HG03575 (cell line): ENCODE measurements at regions not wholly inside any gene's neighbourhood (a gene's known extent, or its start where the extent isn't known, plus 50 kb on each side); places are given as distances from the start of the nearest gene placed in this dataset.

Experiments
- ATAC-seq: cut with Tn5 transposase; IDR thresholded peaks from one replicate; pipeline ENCODE4 v1.9.1; 2021; ENCODE audit not compliant: unreplicated experiment, insufficient number of reproducible peaks, low FRiP score; ENCODE audit errors: extremely low read depth

DNA sequence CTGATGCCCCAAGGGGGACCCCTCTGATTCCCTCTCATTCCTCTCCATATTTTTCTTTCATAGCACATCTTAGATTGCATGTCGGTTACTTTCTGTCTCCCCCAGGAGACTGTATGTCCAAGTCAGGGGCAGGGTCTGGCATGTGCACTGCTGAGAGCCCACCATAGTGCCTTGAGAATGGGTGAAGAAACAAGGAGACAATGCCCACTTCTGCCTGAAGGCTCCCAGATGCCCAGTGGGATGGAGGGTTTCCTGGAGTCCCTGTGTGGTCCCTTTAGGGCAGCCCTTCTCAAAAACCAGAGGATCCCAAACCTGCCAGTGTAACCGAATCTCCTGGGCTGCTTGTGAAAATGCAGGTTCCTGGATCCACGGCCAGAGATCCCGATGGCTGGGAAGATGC lies 126.5 kb upstream of the LARP1 start:
- no peak for ATAC-seq

DNA sequence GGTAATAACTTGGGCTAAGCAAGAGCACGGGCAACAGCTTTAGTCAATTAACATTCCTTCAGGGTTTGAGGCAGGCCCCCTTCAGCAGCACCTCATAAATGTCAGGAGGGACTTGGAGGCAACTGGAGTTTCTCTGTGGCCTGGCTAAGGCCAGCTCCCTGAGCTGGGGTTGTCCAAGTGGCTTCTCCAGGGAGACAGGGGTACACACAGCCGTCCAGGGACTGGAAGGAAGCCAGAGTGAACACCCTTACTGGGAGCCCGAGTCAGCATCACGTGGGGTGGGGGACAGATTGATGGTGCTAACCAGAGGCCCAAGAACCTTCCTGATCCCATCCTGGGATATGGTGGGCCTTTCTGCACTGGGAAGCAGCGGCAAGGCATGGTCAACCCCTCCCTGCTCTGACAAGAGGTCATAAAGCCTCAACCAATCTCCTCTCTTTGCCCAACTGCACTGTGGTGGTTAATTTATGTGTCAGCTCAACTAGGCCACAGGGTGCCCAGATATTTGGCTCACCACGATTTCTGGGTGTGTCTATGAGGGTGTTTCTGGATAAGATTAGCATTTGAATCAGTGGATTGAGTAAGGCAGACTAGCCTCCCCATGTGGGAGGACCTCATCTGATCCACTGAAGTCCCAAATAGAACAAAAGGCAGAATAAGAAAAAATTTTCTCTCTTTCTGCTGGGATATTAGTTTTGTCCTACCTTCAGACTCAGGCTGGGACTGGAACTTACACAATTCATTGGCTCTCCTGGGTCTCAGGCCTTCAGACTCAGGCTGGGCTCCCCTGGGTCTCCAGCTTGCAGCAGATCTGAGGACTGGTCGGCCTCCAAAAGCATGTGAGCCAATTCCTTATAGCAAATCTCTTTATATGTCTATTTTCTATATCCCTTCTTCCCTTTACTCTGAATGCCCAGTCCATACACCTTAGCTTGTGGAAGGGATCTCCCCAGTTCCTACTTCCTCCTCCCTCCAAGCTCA lies 127.2 kb upstream of the LARP1 start:
- ATAC-seq = no peak

DNA sequence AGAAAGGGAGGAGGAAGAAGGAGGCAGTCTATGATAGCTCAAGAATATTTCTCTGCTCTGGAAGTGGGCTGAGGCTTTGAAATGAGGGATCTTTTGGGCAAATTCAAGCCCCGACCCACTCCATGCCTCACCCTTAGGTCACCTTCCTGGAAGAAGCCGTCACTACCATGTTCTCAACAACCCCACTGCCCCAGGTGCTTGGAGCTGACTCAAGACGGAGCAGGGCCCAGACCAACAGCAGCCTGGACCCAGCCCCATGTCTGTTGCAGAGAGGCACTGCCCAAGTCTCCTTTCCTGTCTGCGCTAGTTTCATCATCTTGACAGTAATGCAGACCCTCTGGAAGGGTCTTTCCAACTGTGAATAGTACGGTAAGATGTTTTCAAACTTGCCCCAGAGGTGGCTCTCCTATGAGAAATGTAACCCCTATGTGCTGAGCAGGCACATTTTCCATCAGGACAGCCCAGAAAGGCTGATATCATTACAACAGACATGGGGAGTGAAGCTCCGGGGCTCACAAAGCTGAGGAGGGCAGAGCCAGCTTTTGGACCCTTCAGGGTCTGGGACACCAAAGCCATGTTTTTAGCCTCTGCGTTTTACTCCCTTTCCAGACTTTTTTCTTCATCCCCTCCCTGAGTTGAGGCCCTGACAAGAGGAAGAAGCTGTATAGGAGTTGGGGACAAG lies 128.2 kb upstream of the LARP1 start:
- no peak for ATAC-seq

DNA sequence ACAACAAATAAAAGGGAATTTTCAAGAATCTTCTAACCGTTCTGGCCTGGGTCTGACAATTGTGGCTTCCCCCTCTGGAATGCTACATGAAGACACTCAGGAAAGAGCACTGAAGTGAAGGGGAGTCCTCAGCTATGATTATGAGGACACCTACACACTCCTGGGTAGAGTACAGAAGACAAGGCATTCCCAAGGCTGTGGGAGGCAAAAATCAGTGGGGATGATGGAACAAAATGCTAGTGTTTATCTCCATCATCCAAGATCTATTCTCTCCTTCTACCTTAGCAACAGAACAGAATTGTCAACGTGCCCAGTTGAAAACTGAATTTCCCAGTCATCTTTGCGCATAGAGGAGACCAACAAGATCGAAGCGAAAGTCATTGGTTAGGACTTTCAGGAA lies 130.1 kb upstream of the LARP1 start:
- no peak for ATAC-seq

DNA sequence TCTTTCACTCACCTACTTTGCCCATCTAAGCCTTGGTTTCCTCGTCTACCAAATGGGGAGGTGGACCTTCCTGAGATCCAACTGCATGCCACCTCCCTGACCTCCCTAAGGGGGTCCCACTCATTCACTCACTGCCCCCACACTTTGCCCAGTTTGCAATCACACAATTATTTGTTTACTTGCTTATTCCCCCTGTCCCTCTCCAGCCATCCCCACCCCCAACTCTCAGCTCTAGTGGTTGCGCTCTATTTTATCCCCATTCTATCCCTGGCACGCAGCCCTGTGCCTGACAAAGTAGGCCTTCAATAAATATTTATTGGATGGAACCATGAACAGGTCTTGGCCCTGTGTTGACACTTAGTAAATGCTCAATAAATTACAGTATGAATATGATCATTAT lies 130.8 kb upstream of the LARP1 start:
- no peak for ATAC-seq

GRCh38 chr5:154620411-154620810 lies 134.8 kb upstream of the LARP1 start:
- ATAC-seq = no peak

- ATAC-seq = no peak
Measured at GRCh38 chr5:154618696-154619095, 136.5 kb upstream of the LARP1 start.

DNA sequence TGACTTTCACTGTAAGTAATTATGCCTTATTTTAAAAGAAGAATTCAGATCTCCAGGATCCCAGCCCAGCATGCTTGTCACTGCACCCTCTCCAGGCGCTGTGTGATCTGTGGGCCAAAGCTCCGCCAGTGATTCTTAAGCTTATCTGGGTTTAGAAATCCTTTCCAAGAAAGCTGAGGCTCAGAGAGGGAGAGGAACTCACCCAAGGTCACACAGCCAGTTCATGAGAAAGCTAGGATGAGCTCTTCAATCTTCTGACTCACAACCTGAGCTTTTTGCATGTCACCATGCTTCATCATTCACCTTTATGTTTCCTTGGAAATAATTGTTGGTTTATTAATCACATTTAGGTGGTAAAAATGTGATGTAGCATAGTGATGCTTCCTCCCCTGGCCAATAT lies 136.6 kb upstream of the HAND1 start:
- ATAC-seq = no peak

DNA sequence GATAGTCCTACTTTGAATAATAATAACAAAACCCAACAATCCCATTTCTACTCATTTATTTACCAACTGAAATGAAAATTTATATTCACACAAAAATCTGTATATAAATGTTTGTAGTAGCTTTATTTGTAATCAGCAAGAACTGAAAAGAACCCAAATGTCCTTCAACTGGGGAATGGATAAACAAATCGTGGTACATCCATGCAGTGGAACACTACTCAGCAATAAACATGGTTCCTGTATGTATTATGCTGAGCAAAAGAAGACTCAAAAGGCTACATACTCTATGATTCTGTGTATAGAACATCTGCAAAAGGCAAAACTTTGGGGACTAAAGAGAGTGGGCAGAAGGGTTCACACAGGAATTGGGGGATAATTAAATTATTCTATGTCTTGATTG lies 136.1 kb upstream of the HAND1 start:
- no peak for ATAC-seq

GRCh38 chr5:154612666-154613065 lies 134.6 kb upstream of the HAND1 start:
- no peak for ATAC-seq

- no peak for ATAC-seq
Measured at GRCh38 chr5:154611341-154611767, 133.3 kb upstream of the HAND1 start.

- peak; percentile 78 for ATAC-seq
Measured at GRCh38 chr5:154610321-154611154, 132.5 kb upstream of the HAND1 start.

DNA sequence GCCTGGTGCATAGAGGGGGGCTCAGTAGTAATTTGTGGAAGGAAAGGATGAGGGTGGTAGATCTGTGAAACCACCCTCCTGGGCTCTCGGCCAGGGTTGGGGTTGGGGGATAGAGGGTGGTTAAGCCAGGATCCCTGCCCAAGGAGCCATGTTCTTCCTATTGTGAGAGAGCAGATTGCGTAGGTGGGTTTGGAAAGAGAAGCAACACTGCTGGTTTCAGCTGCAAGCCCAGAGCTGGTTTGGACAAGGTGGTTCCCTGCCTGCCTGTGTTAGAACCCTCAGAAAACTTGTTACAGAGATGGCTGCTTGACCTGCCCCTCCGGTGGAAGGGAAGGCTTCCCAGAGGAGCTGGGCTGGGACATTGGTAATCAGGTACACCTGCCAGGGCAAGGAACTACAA lies 131.2 kb upstream of the HAND1 start:
- no peak for ATAC-seq

DNA sequence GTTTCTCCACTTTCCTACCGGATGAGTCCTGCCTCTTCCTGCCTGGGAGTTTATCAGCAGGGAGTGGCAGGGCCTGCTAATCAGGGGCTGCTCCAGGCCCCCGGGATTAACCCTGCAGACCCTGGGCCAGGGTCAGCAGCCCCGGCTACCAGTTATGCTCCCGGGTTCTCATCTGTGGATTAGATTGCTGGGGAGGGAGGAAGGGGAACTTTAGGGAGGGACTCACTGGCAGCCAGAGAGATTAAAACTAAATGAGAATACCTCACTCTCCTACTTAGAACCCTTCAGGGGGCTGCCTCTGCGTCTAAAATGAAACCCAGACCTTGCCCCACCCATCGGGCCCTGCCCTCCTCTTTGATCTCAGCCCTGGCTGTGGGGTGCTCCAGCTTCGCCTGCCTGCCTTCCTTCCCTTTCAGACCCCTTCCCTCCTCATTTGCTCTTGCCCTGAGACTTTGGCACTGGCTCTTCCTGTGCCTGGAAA lies 130.5 kb upstream of the HAND1 start:
- ATAC-seq = no peak

GRCh38 chr5:154607746-154608145 lies 129.7 kb upstream of the HAND1 start:
- no peak for ATAC-seq

DNA sequence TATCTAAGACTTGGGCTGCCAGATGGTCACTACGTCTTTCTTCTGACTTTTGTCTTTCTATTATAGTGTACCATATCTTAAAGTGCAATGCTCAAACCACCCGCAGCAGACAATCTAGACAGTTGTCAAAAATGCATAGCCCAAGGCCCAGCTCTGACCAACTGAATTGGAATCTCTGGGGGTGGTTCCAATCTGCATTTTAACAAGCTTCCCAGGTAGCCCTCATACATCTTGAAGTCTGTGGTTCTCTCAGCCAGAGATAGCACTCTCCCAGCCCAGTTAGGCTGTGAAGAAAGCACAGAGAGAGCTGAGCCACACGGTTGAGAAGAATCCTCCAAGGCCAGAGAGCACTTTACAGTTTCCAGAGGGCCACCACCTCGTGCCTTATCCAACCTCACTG lies 128.2 kb upstream of the HAND1 start:
- ATAC-seq = no peak

DNA sequence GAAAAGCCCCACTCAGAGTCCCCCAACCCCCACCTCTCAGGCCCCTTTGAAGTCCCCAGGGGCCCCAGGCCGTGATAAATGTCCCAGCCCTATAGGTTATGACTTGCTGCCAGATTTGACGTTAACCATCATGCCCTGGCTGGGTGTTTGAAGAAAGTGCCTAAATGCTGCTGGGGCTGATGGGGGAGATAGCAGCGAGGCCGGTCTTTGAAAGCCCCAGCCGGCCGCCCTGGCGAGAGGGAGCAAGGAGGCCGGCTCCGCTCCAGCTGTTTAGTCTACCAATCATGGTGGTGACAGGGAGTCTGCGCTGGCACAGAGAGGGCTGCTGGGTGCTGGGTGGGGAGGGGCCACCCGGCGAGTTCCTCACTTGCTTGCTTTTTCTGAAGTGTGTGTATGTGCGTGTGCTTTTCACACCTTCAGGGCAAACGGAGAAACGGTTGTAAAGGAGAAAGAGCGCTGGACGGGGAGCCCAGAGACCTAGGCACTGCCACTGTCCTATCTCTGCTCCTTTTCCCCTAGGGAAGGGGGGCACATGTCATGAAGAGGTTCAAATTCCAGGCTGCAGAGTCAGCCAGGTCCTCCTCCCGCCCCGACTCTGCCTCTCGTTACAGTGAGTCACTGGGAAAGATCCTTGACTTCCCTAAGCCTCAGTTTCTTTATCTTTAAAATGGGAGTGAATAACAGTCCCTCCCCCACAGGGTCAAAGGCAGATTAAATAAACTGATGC lies 126.1 kb upstream of the HAND1 start:
- no peak for ATAC-seq

GRCh38 chr5:154603485-154603884 lies 125.5 kb upstream of the HAND1 start:
- ATAC-seq = no peak

DNA sequence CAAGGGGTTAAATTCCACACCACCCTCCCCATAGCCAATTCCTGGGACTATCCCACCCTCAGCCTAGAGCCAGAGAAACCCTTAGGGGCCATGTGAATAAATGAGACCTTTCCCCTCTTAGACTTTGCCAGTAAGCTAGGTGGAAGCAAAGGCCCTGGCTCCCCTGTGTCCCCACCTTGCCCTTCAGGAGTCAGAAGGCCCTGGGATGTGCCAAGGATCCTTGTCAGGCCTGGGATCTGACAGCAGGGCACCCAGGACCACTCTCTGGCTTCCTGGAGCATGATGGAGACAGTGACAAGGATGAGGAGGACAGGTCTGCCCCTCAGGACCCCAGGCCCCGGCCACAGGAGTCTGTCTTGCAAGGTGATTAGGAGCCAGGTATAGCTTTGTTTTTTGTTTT lies 125.0 kb upstream of the HAND1 start:
- no peak for ATAC-seq
